GM15510 (cell line): ENCODE measurements at regions not wholly inside any gene's neighbourhood (a gene's known extent, or its start where the extent isn't known, plus 50 kb on each side); places are given as distances from the start of the nearest gene placed in this dataset.

ENCODE experiments used
- POLR2A ChIP-seq: IDR thresholded peaks from 3 replicates; pipeline ENCODE4 v1.6.1; 2011; ENCODE audit warnings: borderline replicate concordance; ENCODE audit not compliant: insufficient read length; ENCODE audit errors: extremely low read depth

DNA sequence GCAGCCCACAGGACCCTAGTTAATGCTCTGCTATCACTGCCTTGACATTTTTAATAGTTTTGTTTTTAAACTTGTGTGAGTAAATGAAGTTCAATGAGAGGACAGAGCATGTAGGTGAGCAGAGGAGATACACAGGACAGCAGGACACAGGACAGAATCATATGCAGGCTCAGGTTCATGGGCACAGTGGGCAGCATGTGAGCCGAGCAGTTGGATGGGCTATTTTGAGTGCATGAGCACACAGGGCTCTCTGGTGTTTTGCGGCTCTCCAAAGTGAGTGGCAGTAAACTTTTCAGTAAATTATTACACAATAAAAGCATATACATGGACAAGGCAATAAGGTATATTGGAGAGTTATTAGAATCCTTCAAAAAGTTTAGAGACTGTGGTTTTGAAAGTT is 189.7 kb upstream of the OR4E1 start:
- TF ChIP-seq POLR2A: no peak

DNA sequence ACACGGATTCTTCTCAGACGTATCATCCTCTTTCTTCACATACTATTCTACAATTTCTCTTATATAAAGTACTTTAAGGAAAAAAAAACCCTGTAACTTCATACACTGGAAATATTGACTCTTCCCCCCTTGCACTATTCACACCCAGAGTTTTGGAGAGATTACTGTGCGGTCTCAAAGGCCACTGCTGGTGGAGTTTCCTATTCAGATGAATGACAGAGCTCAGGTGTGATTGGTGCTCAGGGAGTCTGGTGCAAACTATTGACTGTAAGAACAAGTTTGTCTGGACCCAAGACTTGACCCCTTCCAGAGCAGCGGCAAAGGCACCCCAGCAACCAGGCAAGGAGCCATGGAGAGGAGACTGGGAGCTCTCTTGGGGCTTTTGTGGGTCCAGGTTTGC is 187.5 kb upstream of the OR4E1 start:
- TF ChIP-seq POLR2A: no peak

- no peak for TF ChIP-seq POLR2A
Observed at GRCh38 chr14:21860172-21860571, 186.6 kb upstream of the OR4E1 start.

GRCh38 chr14:21852775-21853174 is 179.2 kb upstream of the OR4E1 start:
- no peak for TF ChIP-seq POLR2A

GRCh38 chr14:21852061-21852664 is 178.5 kb upstream of the OR4E1 start:
- TF ChIP-seq POLR2A: no peak

DNA sequence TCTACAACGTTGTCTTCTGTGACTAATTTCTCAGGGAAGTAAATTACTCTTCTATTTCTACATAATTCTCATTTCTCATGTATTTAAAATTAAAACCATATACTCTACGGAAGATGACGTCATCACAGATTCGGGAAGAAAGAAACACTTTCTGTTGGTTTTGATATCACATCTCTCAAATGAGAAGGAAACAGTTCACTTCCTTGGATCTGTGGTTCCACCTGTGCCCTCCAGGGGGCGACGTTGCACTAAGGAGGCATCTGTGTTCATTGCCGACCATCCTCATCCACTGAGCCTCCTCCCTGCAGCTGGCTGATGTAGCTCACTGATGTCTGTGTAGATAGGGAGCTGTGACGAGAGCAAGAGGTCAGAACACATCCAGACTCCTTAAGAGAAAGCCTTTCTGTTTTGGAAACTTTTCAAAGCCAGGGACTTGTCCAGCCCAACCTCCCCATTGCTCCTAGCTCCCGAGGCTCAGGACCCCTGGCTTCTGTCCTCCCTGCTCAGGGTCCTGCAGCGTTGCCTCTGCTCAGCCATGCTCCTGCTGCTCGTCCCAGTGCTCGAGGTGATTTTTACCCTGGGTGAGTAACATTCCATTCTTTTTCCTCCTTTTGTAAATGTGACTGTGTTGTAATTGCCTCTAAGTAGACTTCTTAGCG is 172.7 kb upstream of the OR4E1 start:
- no peak for TF ChIP-seq POLR2A

- TF ChIP-seq POLR2A: no peak
Observed at GRCh38 chr14:21840765-21841164, 167.1 kb upstream of the OR4E1 start.

DNA sequence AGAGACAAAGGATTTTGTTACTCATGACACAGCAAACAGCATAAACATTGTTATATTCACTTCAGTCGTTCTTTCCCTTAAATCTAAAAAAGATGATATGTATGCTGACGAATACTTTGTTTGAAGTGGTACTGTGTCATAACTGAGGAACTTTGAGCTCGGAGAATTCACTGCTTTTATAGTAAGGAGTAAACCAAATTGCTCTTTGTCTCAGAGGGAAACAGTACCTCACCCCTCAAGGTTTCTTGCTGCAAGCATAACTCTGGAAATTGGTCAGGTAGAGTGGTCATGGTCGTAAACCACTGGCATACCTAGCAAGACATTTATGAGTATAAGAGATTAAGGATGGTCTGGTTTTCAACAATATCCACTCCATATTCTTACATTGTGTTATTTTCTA is 160.2 kb upstream of the OR4E1 start:
- TF ChIP-seq POLR2A: no peak

- no peak for TF ChIP-seq POLR2A
Observed at GRCh38 chr14:21825845-21826244, 152.2 kb upstream of the OR4E1 start.

GRCh38 chr14:21825149-21825743 is 151.6 kb upstream of the OR4E1 start:
- TF ChIP-seq POLR2A: no peak

GRCh38 chr14:21822109-21822508 is 148.5 kb upstream of the OR4E1 start:
- no peak for TF ChIP-seq POLR2A

GRCh38 chr14:21820631-21821030 is 147.0 kb upstream of the OR4E1 start:
- no peak for TF ChIP-seq POLR2A

- TF ChIP-seq POLR2A: no peak
Observed at GRCh38 chr14:21807975-21808374, 134.4 kb upstream of the OR4E1 start.

DNA sequence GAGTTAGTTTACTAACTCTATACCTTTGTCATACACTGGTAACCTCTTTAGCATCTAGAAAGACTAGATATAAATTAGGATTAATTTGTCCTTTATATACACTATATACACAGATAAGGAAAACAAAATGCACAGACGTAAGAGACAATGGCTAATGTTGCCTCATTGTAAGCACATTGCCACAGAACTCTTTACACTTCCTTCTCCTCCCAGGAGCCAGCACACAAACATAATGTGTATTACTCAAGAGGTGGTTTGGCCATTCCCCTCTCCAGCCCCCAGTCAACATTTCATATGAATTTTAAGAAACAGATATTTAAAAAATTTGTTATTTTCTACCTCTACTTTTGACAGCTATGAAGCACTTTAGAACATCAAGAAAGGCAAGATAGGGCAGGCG is 131.4 kb upstream of the OR4E1 start:
- TF ChIP-seq POLR2A: no peak

DNA sequence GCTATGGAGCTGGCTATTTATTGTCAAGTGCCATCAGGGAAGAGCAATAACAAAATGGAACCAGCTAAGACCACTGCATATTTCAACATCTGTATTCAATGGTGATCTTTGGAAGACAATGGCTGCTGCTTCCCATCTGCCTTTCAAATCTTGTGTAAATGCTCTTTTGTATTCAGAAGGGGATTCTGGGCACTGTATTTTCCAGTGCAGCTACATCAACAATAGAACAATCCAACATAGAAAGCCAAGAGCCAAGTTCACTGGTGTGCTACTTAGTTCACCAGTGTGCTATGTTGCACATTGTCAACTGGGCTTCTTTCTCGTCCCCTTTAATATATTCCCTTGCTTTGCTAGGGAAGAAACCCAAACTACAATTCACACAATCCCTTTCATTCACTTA is 128.8 kb upstream of the OR4E1 start:
- TF ChIP-seq POLR2A: no peak

GRCh38 chr14:21796916-21797315 is 123.3 kb upstream of the OR4E1 start:
- TF ChIP-seq POLR2A: no peak

DNA sequence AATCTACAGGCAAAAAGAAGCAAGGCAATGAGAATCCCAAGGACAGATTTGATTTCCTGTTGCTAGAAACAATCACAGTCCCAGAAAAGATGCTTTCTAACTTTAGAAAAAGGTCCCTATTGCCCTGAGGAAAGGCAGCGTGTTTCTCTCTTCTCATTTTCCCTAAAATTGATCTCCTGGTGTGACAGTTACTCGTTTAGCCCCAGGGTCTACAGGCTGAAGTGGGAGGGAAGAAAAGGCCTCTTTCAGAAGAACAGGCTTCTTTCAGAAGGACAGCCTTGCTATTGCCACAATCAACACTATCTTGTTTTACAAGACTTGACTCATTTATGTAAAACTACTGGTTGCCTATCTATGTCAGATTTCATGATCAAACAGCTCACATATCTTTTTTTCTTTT is 121.8 kb upstream of the OR4E1 start:
- no peak for TF ChIP-seq POLR2A

GRCh38 chr14:21791749-21792148 is 118.1 kb upstream of the OR4E1 start:
- TF ChIP-seq POLR2A: no peak

- no peak for TF ChIP-seq POLR2A
Observed at GRCh38 chr14:21781543-21781942, 107.9 kb upstream of the OR4E1 start.
